ENCODE measurements at regions not wholly inside any gene's neighbourhood (a gene's known extent, or its start where the extent isn't known, plus 50 kb on each side); places are given as distances from the start of the nearest gene placed in this dataset.

DNA sequence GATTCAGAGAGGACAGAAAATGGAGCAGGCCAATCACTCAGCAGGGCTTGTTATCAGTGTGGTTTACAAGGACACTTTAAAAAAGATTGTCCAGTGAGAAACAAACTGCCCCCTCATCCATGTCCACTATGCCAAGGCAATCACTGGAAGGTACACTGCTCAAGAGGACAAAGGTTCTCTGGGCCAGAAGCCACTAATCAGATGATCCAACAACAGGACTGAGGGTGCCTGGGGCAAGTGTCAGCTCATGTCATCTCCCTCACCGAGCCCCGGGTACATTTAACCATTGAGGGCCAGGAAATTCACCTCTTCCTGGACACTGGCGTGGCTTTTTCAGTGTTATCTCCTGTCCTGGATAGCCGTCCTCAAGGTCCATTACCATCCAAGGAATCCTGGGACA, 513.7 kb upstream of the EPHA6 start:
- WGBS (ENCODE audit: extremely low coverage, insufficient coverage, insufficient read length), result no CpG with 5 or more reads among the region's 4 CpGs
- Histone ChIP-seq H3K14ac (ENCODE audit: low read length) (no peak overlapping the region), H4K91ac (ENCODE audit: low read depth, low read length) (no peak overlapping the region), H3K4me1 (ENCODE audit: control insufficient read depth in 1 of 2, insufficient read depth in 2 of 2, low read length in 2 of 2) (no peaks in the 10 kb centered on the region), H3K4ac (ENCODE audit: low read depth, low read length) (no peak overlapping the region), H2BK5ac (ENCODE audit: low read depth, low read length, poor library complexity) (no peak overlapping the region), H3K18ac (ENCODE audit: low read length) (no peak overlapping the region), H3K79me1 (ENCODE audit: low read length) (no peaks in the 10 kb centered on the region), H2BK12ac (ENCODE audit: low read length) (no peak overlapping the region), H3K4me2 (ENCODE audit: low read length) (no peak overlapping the region), H3K23ac (ENCODE audit: low read length) (no peak overlapping the region), H3K4me3 (ENCODE audit: low read depth, low read length) (no peak overlapping the region), H4K12ac (ENCODE audit: low read depth, low read length) (no peak overlapping the region), H3K9me3 (ENCODE audit: insufficient read depth, low read depth, low read length) (no peaks in the 10 kb centered on the region), H2AFZ (ENCODE audit: insufficient read depth, low read length, poor library complexity) (no peak overlapping the region), H2AK5ac (ENCODE audit: low read length) (no peak overlapping the region), H3K36me3 (ENCODE audit: control insufficient read depth in 1 of 2, insufficient read depth in 2 of 2, low read length in 2 of 2) (no peaks in the 10 kb centered on the region), H2BK120ac (ENCODE audit: insufficient read depth, low read length, poor library complexity) (no peak overlapping the region), H3K9ac (ENCODE audit: low read length) (no peak overlapping the region), H3K27me3 (ENCODE audit: insufficient read depth, low read length) (no peaks in the 10 kb centered on the region), H3K27ac (ENCODE audit: low read depth, low read length) (no peak overlapping the region), H3K79me2 (ENCODE audit: control insufficient read depth, insufficient read depth, low read length, poor library complexity) (no peaks in the 10 kb centered on the region), H4K8ac (ENCODE audit: low read depth, low read length) (no peak overlapping the region)
- no peak for DNase-seq

DNA sequence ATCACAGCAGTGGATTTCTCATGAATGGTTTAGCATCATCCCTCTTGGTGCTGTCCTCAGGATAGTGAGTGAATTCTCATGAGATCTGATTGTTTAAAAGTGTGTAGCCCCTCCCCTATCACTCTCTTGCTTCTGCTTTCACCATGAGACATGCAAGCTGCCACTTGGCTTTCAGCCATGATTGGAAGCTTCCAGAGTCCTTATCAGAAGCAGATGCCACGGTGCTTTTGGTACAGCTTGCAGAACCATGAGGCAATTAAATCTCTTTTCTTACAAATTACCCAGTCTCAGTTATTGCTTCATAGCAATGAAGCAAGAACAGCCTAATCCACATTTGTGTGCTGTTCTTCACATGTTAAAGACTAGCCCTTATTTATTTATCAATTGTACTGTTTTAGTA, 495.2 kb upstream of the EPHA6 start:
- H3K79me1 ChIP-seq (ENCODE audit: low read length), result no peaks in the 10 kb centered on the region
- no peak overlapping the region for H2BK12ac ChIP-seq (ENCODE audit: low read length)
- H4K12ac ChIP-seq (ENCODE audit: low read depth, low read length), result no peak overlapping the region
- H2AFZ ChIP-seq (ENCODE audit: insufficient read depth, low read length, poor library complexity), result no peak overlapping the region
- no peak overlapping the region for H3K14ac ChIP-seq (ENCODE audit: low read length)
- no peaks in the 10 kb centered on the region for H3K36me3 ChIP-seq (ENCODE audit: control insufficient read depth in 1 of 2, insufficient read depth in 2 of 2, low read length in 2 of 2)
- DNase-seq, result no peak
- WGBS (ENCODE audit: extremely low coverage, insufficient coverage, insufficient read length), result no CpG with 5 or more reads among the region's 1 CpG
- H3K9me3 ChIP-seq (ENCODE audit: insufficient read depth, low read depth, low read length), result no peaks in the 10 kb centered on the region
- H2BK5ac ChIP-seq (ENCODE audit: low read depth, low read length, poor library complexity), result no peak overlapping the region
- no peaks in the 10 kb centered on the region for H3K79me2 ChIP-seq (ENCODE audit: control insufficient read depth, insufficient read depth, low read length, poor library complexity)
- H2BK120ac ChIP-seq (ENCODE audit: insufficient read depth, low read length, poor library complexity), result no peak overlapping the region
- no peaks in the 10 kb centered on the region for H3K4me1 ChIP-seq (ENCODE audit: control insufficient read depth in 1 of 2, insufficient read depth in 2 of 2, low read length in 2 of 2)
- no peak overlapping the region for H4K8ac ChIP-seq (ENCODE audit: low read depth, low read length)
- H3K23ac ChIP-seq (ENCODE audit: low read length), result no peak overlapping the region
- H3K9ac ChIP-seq (ENCODE audit: low read length), result no peak overlapping the region
- no peak overlapping the region for H4K91ac ChIP-seq (ENCODE audit: low read depth, low read length)
- H3K4me2 ChIP-seq (ENCODE audit: low read length), result no peak overlapping the region
- no peaks in the 10 kb centered on the region for H3K27me3 ChIP-seq (ENCODE audit: insufficient read depth, low read length)
- no peak overlapping the region for H3K4ac ChIP-seq (ENCODE audit: low read depth, low read length)
- H3K18ac ChIP-seq (ENCODE audit: low read length), result no peak overlapping the region
- H3K4me3 ChIP-seq (ENCODE audit: low read depth, low read length), result no peak overlapping the region
- no peak overlapping the region for H2AK5ac ChIP-seq (ENCODE audit: low read length)
- no peak overlapping the region for H3K27ac ChIP-seq (ENCODE audit: low read depth, low read length)

DNA sequence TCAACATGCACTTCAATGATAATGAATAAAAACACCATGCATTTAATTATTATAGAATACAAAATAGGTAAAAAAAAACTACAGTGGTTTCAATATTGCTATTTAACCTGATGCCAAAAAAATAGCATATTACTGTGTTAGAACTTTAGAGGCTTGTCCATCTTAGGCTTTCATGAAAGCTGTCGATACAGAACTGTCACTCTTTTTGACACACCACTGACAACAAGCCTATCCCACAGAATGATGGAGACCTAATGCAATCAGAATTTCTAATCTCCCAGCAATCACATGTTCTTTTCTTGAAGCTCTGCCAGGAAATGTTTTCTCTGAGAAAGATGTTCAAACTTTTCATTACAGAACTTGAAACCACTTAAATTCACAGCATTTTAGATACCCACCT, 490.3 kb upstream of the EPHA6 start:
- H3K4me2 ChIP-seq (ENCODE audit: low read length), result no peak overlapping the region
- WGBS (ENCODE audit: extremely low coverage, insufficient coverage, insufficient read length), result no CpG with 5 or more reads among the region's 1 CpG

DNA sequence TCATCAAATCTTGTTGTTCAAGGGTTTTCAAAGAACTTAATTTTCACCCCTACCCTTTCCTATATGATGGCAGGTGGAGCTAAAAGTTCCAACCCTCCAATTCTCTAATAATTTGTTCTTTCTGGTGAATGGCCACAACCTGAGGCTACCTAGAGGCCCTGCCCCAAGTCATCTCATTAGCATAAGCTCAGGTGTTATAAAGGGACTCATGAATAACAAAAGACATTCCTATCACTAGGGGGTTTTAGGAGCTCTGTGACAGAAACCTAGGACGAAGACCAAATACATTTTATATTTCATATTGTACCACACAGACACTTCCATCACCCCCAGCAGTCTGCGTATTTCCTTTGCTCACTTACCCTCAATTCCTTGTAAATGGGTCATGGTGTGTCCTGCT, 483.6 kb upstream of the EPHA6 start:
- H2BK12ac ChIP-seq (ENCODE audit: low read length), result no peak overlapping the region
- H3K18ac ChIP-seq (ENCODE audit: low read length), result no peak overlapping the region
- no peaks in the 10 kb centered on the region for H3K4me1 ChIP-seq (ENCODE audit: control insufficient read depth in 1 of 2, insufficient read depth in 2 of 2, low read length in 2 of 2)
- H2BK120ac ChIP-seq (ENCODE audit: insufficient read depth, low read length, poor library complexity), result no peak overlapping the region
- H3K27me3 ChIP-seq (ENCODE audit: insufficient read depth, low read length), result no peaks in the 10 kb centered on the region
- no peaks in the 10 kb centered on the region for H3K79me2 ChIP-seq (ENCODE audit: control insufficient read depth, insufficient read depth, low read length, poor library complexity)
- no peaks in the 10 kb centered on the region for H3K9me3 ChIP-seq (ENCODE audit: insufficient read depth, low read depth, low read length)
- H4K8ac ChIP-seq (ENCODE audit: low read depth, low read length), result no peak overlapping the region
- no peaks in the 10 kb centered on the region for H3K79me1 ChIP-seq (ENCODE audit: low read length)
- H3K27ac ChIP-seq (ENCODE audit: low read depth, low read length), result no peak overlapping the region
- no peak overlapping the region for H3K4me3 ChIP-seq (ENCODE audit: low read depth, low read length)
- no peak overlapping the region for H3K14ac ChIP-seq (ENCODE audit: low read length)
- WGBS (ENCODE audit: extremely low coverage, insufficient coverage, insufficient read length), result no CpG with 5 or more reads among the region's 2 CpGs
- no peak overlapping the region for H3K23ac ChIP-seq (ENCODE audit: low read length)
- H3K4me2 ChIP-seq (ENCODE audit: low read length), result no peak overlapping the region
- no peak overlapping the region for H3K9ac ChIP-seq (ENCODE audit: low read length)
- H2BK5ac ChIP-seq (ENCODE audit: low read depth, low read length, poor library complexity), result no peak overlapping the region
- H3K4ac ChIP-seq (ENCODE audit: low read depth, low read length), result no peak overlapping the region
- H3K36me3 ChIP-seq (ENCODE audit: control insufficient read depth in 1 of 2, insufficient read depth in 2 of 2, low read length in 2 of 2), result no peaks in the 10 kb centered on the region
- H2AFZ ChIP-seq (ENCODE audit: insufficient read depth, low read length, poor library complexity), result no peak overlapping the region
- H2AK5ac ChIP-seq (ENCODE audit: low read length), result no peak overlapping the region
- DNase-seq, result no peak
- H4K12ac ChIP-seq (ENCODE audit: low read depth, low read length), result no peak overlapping the region
- no peak overlapping the region for H4K91ac ChIP-seq (ENCODE audit: low read depth, low read length)

More for the DNA sequence above, 490.3 kb upstream of the EPHA6 start:
- Histone ChIP-seq H4K8ac (ENCODE audit: low read depth, low read length) (no peak overlapping the region), H3K18ac (ENCODE audit: low read length) (no peak overlapping the region), H3K23ac (ENCODE audit: low read length) (no peak overlapping the region), H3K14ac (ENCODE audit: low read length) (no peak overlapping the region), H3K27me3 (ENCODE audit: insufficient read depth, low read length) (no peaks in the 10 kb centered on the region), H3K4me1 (ENCODE audit: control insufficient read depth in 1 of 2, insufficient read depth in 2 of 2, low read length in 2 of 2) (no peaks in the 10 kb centered on the region), H4K12ac (ENCODE audit: low read depth, low read length) (no peak overlapping the region), H3K79me2 (ENCODE audit: control insufficient read depth, insufficient read depth, low read length, poor library complexity) (no peaks in the 10 kb centered on the region), H3K9me3 (ENCODE audit: insufficient read depth, low read depth, low read length) (no peaks in the 10 kb centered on the region), H2AFZ (ENCODE audit: insufficient read depth, low read length, poor library complexity) (no peak overlapping the region), H3K79me1 (ENCODE audit: low read length) (no peaks in the 10 kb centered on the region), H2BK120ac (ENCODE audit: insufficient read depth, low read length, poor library complexity) (no peak overlapping the region), H3K4ac (ENCODE audit: low read depth, low read length) (no peak overlapping the region), H3K9ac (ENCODE audit: low read length) (no peak overlapping the region), H2BK5ac (ENCODE audit: low read depth, low read length, poor library complexity) (no peak overlapping the region), H4K91ac (ENCODE audit: low read depth, low read length) (no peak overlapping the region), H2AK5ac (ENCODE audit: low read length) (no peak overlapping the region), H2BK12ac (ENCODE audit: low read length) (no peak overlapping the region), H3K36me3 (ENCODE audit: control insufficient read depth in 1 of 2, insufficient read depth in 2 of 2, low read length in 2 of 2) (no peaks in the 10 kb centered on the region), H3K4me3 (ENCODE audit: low read depth, low read length) (no peak overlapping the region), H3K27ac (ENCODE audit: low read depth, low read length) (no peak overlapping the region)
- DNase-seq, result no peak

Data from trophoblast cell (in vitro differentiated cells and primary cell).